ENCODE measurements at regions not wholly inside any gene's neighbourhood (a gene's known extent, or its start where the extent isn't known, plus 50 kb on each side); places are given as distances from the start of the nearest gene placed in this dataset.
"Not testable (repeated sequence)": the region's sequence is repeated elsewhere in the genome, so short reads cannot be mapped to it uniquely, and the experiment has no call there.

DNA sequence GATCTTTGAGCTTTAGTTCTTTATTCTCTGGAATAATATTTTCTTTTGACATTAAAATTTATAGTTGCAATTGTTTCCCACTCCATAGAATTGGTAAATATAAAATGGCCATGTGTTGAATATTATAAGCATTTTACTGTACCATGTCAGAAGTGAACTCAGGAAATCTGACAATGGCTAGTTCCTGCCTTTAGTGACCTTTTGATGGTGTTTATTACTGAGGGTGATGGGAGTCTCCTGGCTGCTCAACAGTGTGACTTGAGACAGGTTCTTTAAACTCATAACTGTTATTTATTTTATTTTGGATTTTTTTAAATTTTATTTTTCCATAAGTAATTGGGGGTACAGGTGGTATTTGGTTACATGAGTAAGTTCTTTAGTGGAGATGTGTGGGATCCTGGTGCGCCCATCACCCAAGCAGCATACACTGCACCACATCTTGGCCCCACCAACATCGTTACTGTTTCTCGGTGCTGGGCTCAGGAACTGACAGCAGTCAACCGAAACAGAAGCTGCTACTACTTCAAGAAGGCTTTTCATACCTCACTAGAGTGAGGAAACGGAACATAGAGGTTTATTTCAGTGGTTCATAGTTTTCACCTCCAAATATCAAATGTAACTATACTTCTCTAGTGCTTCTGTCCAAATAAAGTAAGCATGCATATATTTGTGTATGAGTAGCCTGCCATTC, 90.4 kb downstream of the PLEKHG1 start:
- Histone ChIP-seq H3K27ac (ENCODE audit: low read depth) (no peak overlapping the region), H3K4me1 (ENCODE audit: insufficient read depth) (no peaks in the 10 kb centered on the region), H3K4me3 (ENCODE audit: low read depth, low read length) (no peak overlapping the region), H3K36me3 (ENCODE audit: insufficient read depth) (no peaks in the 10 kb centered on the region)
- no peak for DNase-seq (ENCODE audit: extremely low spot score)
- WGBS: 91% methylated on average over 5 of the region's 5 CpGs

DNA sequence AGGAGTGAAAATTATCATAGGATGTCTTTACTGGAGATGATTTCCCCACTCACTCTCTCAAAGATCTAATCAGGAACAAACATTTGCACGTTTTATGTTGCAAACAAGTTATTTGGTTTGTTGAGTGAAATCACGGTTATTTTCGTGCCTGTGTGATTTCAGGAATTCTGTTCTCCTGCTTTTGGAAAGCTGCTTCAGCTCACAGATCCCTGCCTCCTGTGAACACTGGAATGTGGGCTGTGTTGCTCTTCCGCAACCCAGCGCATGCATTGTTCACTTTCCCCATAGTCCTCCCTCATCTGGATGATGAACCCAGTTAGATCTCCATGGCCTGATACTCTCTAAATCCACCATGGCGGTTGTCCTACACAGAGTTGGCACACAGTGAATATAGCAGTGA, 91.0 kb downstream of the PLEKHG1 start:
- no peak overlapping the region for H3K4me3 ChIP-seq (ENCODE audit: low read depth, low read length)
- DNase-seq (ENCODE audit: extremely low spot score): no peak
- WGBS: 87% methylated on average over 6 of the region's 6 CpGs
- no peak overlapping the region for H3K27ac ChIP-seq (ENCODE audit: low read depth)
- H3K36me3 ChIP-seq (ENCODE audit: insufficient read depth): no peaks in the 10 kb centered on the region
- H3K4me1 ChIP-seq (ENCODE audit: insufficient read depth): no peaks in the 10 kb centered on the region

GRCh38 chr6:150691463-150691862, 91.8 kb downstream of the PLEKHG1 start:
- 83% methylated on average over 2 of the region's 2 CpGs for WGBS
- Histone ChIP-seq H3K4me1 (ENCODE audit: insufficient read depth) (no peaks in the 10 kb centered on the region), H3K27ac (ENCODE audit: low read depth) (no peak overlapping the region), H3K4me3 (ENCODE audit: low read depth, low read length) (no peak overlapping the region), H3K36me3 (ENCODE audit: insufficient read depth) (no peaks in the 10 kb centered on the region)
- DNase-seq (ENCODE audit: extremely low spot score): no peak

- H3K4me1 ChIP-seq (ENCODE audit: insufficient read depth): no peaks in the 10 kb centered on the region
- H3K27ac ChIP-seq (ENCODE audit: low read depth): no peak overlapping the region
- WGBS: 95% methylated on average over 2 of the region's 2 CpGs
- H3K4me3 ChIP-seq (ENCODE audit: low read depth, low read length): no peak overlapping the region
- no peaks in the 10 kb centered on the region for H3K36me3 ChIP-seq (ENCODE audit: insufficient read depth)
- no peak for DNase-seq (ENCODE audit: extremely low spot score)
Observed at GRCh38 chr6:150692604-150693003, 92.9 kb downstream of the PLEKHG1 start.

- H3K27ac ChIP-seq (ENCODE audit: low read depth): no peak overlapping the region
- H3K4me1 ChIP-seq (ENCODE audit: insufficient read depth): peaks cover under 1% of the 10 kb centered on the region
- H3K36me3 ChIP-seq (ENCODE audit: insufficient read depth): no peaks in the 10 kb centered on the region
- H3K4me3 ChIP-seq (ENCODE audit: low read depth, low read length): no peak overlapping the region
- DNase-seq (ENCODE audit: extremely low spot score): no peak
Observed at GRCh38 chr6:150694889-150695288, 95.2 kb downstream of the PLEKHG1 start.

- WGBS: 57% methylated on average over 2 of the region's 2 CpGs
- no peak overlapping the region for H3K4me3 ChIP-seq (ENCODE audit: low read depth, low read length)
- H3K27ac ChIP-seq (ENCODE audit: low read depth): no peak overlapping the region
- no peaks in the 10 kb centered on the region for H3K36me3 ChIP-seq (ENCODE audit: insufficient read depth)
- peaks cover 2% of the 10 kb centered on the region for H3K4me1 ChIP-seq (ENCODE audit: insufficient read depth)
- no peak for DNase-seq (ENCODE audit: extremely low spot score)
Observed at GRCh38 chr6:150695652-150696051, 96.0 kb downstream of the PLEKHG1 start.

DNA sequence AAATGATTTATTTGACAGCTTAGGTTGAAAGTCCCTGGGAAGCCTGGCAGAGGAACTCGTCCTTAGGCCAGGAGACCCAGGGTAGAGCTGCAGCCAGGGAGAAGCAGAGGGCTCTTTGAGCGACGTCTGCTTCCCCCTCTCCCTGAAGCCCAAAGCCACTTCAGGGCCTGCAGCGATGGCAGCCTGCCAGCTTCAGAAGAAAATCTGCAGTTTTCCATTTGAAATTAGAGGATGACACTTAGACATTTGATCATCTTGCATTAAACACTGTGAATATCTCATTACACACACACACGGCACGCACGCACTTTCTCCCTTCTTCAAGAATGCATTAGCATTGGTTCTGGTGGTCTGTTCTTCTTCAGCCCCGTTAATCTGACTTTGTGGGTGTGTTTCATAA, 96.5 kb downstream of the PLEKHG1 start:
- H3K4me1 ChIP-seq (ENCODE audit: insufficient read depth): peaks cover 2% of the 10 kb centered on the region
- no peak overlapping the region for H3K27ac ChIP-seq (ENCODE audit: low read depth)
- H3K4me3 ChIP-seq (ENCODE audit: low read depth, low read length): no peak overlapping the region
- H3K36me3 ChIP-seq (ENCODE audit: insufficient read depth): no peaks in the 10 kb centered on the region
- WGBS: 65% methylated on average over 8 of the region's 8 CpGs
- no peak for DNase-seq (ENCODE audit: extremely low spot score)

DNA sequence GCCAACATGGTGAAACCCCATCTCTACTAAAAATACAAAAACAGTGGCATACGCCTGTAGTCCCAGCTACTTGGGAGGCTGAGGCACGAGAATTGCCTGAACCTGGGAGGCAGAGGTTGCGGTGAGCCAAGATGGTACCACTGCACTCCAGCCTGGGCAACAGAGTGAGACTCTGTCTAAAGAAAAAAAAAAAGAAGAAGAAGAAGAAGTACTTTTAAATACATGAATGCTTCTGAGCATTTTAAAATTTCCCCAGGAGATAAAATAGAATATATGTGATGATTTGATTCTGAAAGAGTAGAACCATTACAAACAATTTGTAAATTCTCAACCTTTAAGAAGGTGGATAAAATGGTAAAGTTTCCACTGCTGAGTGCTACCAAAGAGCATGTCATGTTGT, 97.2 kb downstream of the PLEKHG1 start:
- WGBS: 97% methylated on average over 3 of the region's 3 CpGs
- DNase-seq (ENCODE audit: extremely low spot score); H3K36me3 ChIP-seq (ENCODE audit: insufficient read depth); H3K27ac ChIP-seq (ENCODE audit: low read depth); H3K4me3 ChIP-seq (ENCODE audit: low read depth, low read length); H3K4me1 ChIP-seq (ENCODE audit: insufficient read depth): not testable (repeated sequence)

DNA sequence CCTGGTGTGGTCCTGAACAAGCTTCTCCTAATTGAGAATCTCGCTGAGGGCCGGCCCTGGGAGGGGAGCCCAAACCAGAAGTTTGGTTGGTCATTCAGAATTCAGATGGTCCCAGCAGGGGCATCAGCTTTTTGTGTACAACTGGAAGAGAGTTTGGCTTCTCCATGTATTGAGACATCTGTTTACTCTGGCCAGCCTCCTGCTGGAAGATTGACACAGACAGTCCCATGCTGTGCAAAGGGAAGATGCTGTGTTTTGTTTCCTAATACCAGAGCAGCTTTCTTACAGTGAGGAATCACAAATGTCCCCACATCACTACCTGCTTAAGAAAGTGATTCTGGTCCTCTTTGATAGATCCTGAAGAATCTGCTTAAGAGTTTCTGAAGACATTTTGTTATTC, 97.8 kb downstream of the PLEKHG1 start:
- no peak for DNase-seq (ENCODE audit: extremely low spot score)
- 86% methylated on average over 2 of the region's 2 CpGs for whole genome bisulfite sequencing
- Histone ChIP-seq H3K4me1 (ENCODE audit: insufficient read depth) (peaks cover 2% of the 10 kb centered on the region), H3K27ac (ENCODE audit: low read depth) (no peak overlapping the region), H3K36me3 (ENCODE audit: insufficient read depth) (no peaks in the 10 kb centered on the region), H3K4me3 (ENCODE audit: low read depth, low read length) (no peak overlapping the region)

GRCh38 chr6:150698391-150698790, 98.7 kb downstream of the PLEKHG1 start:
- Histone ChIP-seq H3K4me3 (ENCODE audit: low read depth, low read length) (no peak overlapping the region), H3K4me1 (ENCODE audit: insufficient read depth) (peaks cover 2% of the 10 kb centered on the region), H3K27ac (ENCODE audit: low read depth) (no peak overlapping the region), H3K36me3 (ENCODE audit: insufficient read depth) (no peaks in the 10 kb centered on the region)
- no peak for DNase-seq (ENCODE audit: extremely low spot score)
- 77% methylated on average over 6 of the region's 6 CpGs for WGBS

GRCh38 chr6:150702675-150703074, 103.0 kb downstream of the PLEKHG1 start:
- WGBS: 76% methylated on average over 6 of the region's 6 CpGs
- H3K4me3 ChIP-seq (ENCODE audit: low read depth, low read length): no peak overlapping the region
- no peak overlapping the region for H3K27ac ChIP-seq (ENCODE audit: low read depth)
- no peaks in the 10 kb centered on the region for H3K36me3 ChIP-seq (ENCODE audit: insufficient read depth)
- peaks cover 2% of the 10 kb centered on the region for H3K4me1 ChIP-seq (ENCODE audit: insufficient read depth)
- no peak for DNase-seq (ENCODE audit: extremely low spot score)

GRCh38 chr6:150704447-150705192, 104.9 kb downstream of the PLEKHG1 start:
- WGBS: 90% methylated on average over 6 of the region's 6 CpGs
- Histone ChIP-seq H3K27ac (ENCODE audit: low read depth) (no peak overlapping the region), H3K4me1 (ENCODE audit: insufficient read depth) (peaks cover 2% of the 10 kb centered on the region), H3K36me3 (ENCODE audit: insufficient read depth) (no peaks in the 10 kb centered on the region), H3K4me3 (ENCODE audit: low read depth, low read length) (no peak overlapping the region)
- DNase-seq (ENCODE audit: extremely low spot score): no peak

DNA sequence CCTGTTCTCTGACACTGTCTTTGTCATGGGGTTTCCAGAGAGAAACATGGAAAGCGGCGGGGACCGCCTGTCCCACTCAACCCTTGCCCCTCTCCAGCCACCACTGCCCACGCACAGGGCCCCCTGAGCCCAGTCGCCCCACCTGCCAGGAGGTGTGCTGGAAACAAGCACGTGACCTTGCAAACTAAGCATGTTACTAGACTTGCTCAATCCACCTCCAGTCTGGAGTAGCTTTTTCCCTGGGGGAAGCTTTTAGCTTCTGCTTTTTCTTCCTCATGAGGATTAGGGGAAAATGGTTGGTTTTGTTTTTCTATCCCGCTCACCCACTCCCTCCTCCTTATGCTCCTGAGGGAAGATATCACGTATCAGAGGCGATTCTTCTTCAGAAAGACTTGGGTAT, 105.7 kb downstream of the PLEKHG1 start:
- Histone ChIP-seq H3K27ac (ENCODE audit: low read depth) (no peak overlapping the region), H3K36me3 (ENCODE audit: insufficient read depth) (no peaks in the 10 kb centered on the region), H3K4me1 (ENCODE audit: insufficient read depth) (no peaks in the 10 kb centered on the region), H3K4me3 (ENCODE audit: low read depth, low read length) (no peak overlapping the region)
- WGBS: 78% methylated on average over 9 of the region's 9 CpGs
- DNase-seq (ENCODE audit: extremely low spot score): no peak

GRCh38 chr6:150710236-150710635, 110.6 kb downstream of the PLEKHG1 start:
- H3K4me3 ChIP-seq (ENCODE audit: low read depth, low read length): no peak overlapping the region
- H3K36me3 ChIP-seq (ENCODE audit: insufficient read depth): no peaks in the 10 kb centered on the region
- no peak overlapping the region for H3K27ac ChIP-seq (ENCODE audit: low read depth)
- no peak for DNase-seq (ENCODE audit: extremely low spot score)
- H3K4me1 ChIP-seq (ENCODE audit: insufficient read depth): no peaks in the 10 kb centered on the region
- WGBS: 76% methylated on average over 6 of the region's 6 CpGs
